Mesenchymal stem cell (in vitro differentiated cells and primary cell): ENCODE measurements at regions not wholly inside any gene's neighbourhood (a gene's known extent, or its start where the extent isn't known, plus 50 kb on each side); places are given as distances from the start of the nearest gene placed in this dataset.
"Not testable (repeated sequence)": the region's sequence is repeated elsewhere in the genome, so short reads cannot be mapped to it uniquely, and the experiment has no call there.

ENCODE experiments used
- DNase-seq: peaks from one replicate; pipeline ENCODE4 v3.0.0-alpha.2; 2013
- H2AFZ ChIP-seq: one replicate; pipeline ENCODE4 v1.6.1; 2013; ENCODE audit warnings: low read depth, mild to moderate bottlenecking, control low read depth, inconsistent platforms, low read length, moderate library complexity
- H2AK5ac ChIP-seq: 2 replicates; pipeline ENCODE4 v1.6.1; 2013; ENCODE audit warnings: low read length, moderate library complexity, mild to moderate bottlenecking, inconsistent platforms; ENCODE audit not compliant: severe bottlenecking
- H2BK120ac ChIP-seq: one replicate; pipeline ENCODE4 v1.6.1; 2013; ENCODE audit warnings: low read depth, mild to moderate bottlenecking, inconsistent platforms, low read length, moderate library complexity
- H2BK12ac ChIP-seq, 2 experiments: one replicate each; pipeline ENCODE4 v1.6.1; 2013; ENCODE audit warnings: inconsistent platforms in 2 of 2, low read length in 2 of 2, mild to moderate bottlenecking in 2 of 2, moderate library complexity in 2 of 2, control low read depth in 1 of 2
- H2BK15ac ChIP-seq: one replicate; pipeline ENCODE4 v1.6.1; 2013; ENCODE audit warnings: mild to moderate bottlenecking, low read depth, inconsistent platforms; ENCODE audit not compliant: poor library complexity, severe bottlenecking
- H2BK5ac ChIP-seq: 2 replicates; pipeline ENCODE4 v1.6.1; 2013; ENCODE audit warnings: low read depth, mild to moderate bottlenecking, low read length, control low read depth, inconsistent platforms; ENCODE audit not compliant: poor library complexity, severe bottlenecking
- H3K14ac ChIP-seq, 2 experiments: one replicate each; pipeline ENCODE4 v1.6.1; 2013; ENCODE audit warnings: inconsistent platforms in 2 of 2, low read length in 2 of 2, control low read depth in 1 of 2, mild to moderate bottlenecking in 1 of 2, moderate library complexity in 1 of 2
- H3K18ac ChIP-seq, 2 experiments: one replicate each; pipeline ENCODE4 v1.6.1; 2013; ENCODE audit warnings: inconsistent platforms in 2 of 2, low read length in 2 of 2, control low read depth in 1 of 2, low read depth in 1 of 2, mild to moderate bottlenecking in 1 of 2
- H3K23ac ChIP-seq, 2 experiments: one replicate each; pipeline ENCODE4 v1.6.1; 2013; ENCODE audit warnings: inconsistent platforms in 2 of 2, low read length in 2 of 2, mild to moderate bottlenecking in 2 of 2, moderate library complexity in 2 of 2, control low read depth in 1 of 2
- H3K27ac ChIP-seq: 2 replicates; pipeline ENCODE4 v1.5.1; 2013; ENCODE audit warnings: mild to moderate bottlenecking, moderate library complexity, low read length, control low read depth, inconsistent platforms; ENCODE audit not compliant: poor library complexity, severe bottlenecking
- H3K27me3 ChIP-seq, 2 experiments: 2 replicates each; pipeline versions ENCODE4 v1.6.1 to v1.7.0; 2013; ENCODE audit warnings: low read length in 2 of 2, mild to moderate bottlenecking in 2 of 2, moderate library complexity in 2 of 2, control low read depth in 1 of 2, inconsistent platforms in 1 of 2; ENCODE audit not compliant: control insufficient read depth in 1 of 2, insufficient read depth in 1 of 2
- H3K36me3 ChIP-seq, 2 experiments: 2 replicates each; pipeline versions ENCODE4 v1.6.1 to v1.7.0; 2013; ENCODE audit warnings: low read length in 2 of 2, control low read depth in 1 of 2, inconsistent platforms in 1 of 2, low read depth in 1 of 2, mild to moderate bottlenecking in 1 of 2; ENCODE audit not compliant: insufficient read depth in 2 of 2, control insufficient read depth in 1 of 2
- H3K4ac ChIP-seq, 2 experiments: one replicate each; pipeline ENCODE4 v1.6.1; 2013; ENCODE audit warnings: inconsistent platforms in 2 of 2, low read length in 2 of 2, mild to moderate bottlenecking in 2 of 2, moderate library complexity in 2 of 2, control low read depth in 1 of 2, low read depth in 1 of 2
- H3K4me1 ChIP-seq: 2 replicates; pipeline ENCODE4 v1.6.1; 2013; ENCODE audit warnings: low read depth, low read length, control low read depth; ENCODE audit not compliant: control insufficient read depth, insufficient read depth
- H3K4me2 ChIP-seq: 2 replicates; pipeline ENCODE4 v1.6.1; 2013; ENCODE audit warnings: low read length, mild to moderate bottlenecking, inconsistent platforms; ENCODE audit not compliant: poor library complexity, severe bottlenecking
- H3K4me3 ChIP-seq, 2 experiments: 2 replicates each; pipeline versions ENCODE4 v1.5.1 to v1.7.0; 2013; ENCODE audit warnings: low read length in 2 of 2, mild to moderate bottlenecking in 2 of 2, control low read depth in 1 of 2, low read depth in 1 of 2; ENCODE audit not compliant: insufficient read depth in 1 of 2
- H3K79me1 ChIP-seq: replicated peaks from 2 replicates; pipeline ENCODE4 v1.6.1; 2013; ENCODE audit warnings: mild to moderate bottlenecking, control low read depth, low read length, inconsistent platforms; ENCODE audit not compliant: poor library complexity, severe bottlenecking
- H3K9ac ChIP-seq: 2 replicates; pipeline ENCODE4 v1.7.0; 2013; ENCODE audit warnings: mild to moderate bottlenecking, low read length, moderate library complexity
- H3K9me3 ChIP-seq: 2 replicates; pipeline ENCODE4 v1.7.0; 2013; ENCODE audit warnings: mild to moderate bottlenecking, low read length; ENCODE audit not compliant: control insufficient read depth
- H4K8ac ChIP-seq: one replicate; pipeline ENCODE4 v1.6.1; 2013; ENCODE audit warnings: inconsistent platforms, mild to moderate bottlenecking, low read length, moderate library complexity
- H4K91ac ChIP-seq: one replicate; pipeline ENCODE4 v1.6.1; 2013; ENCODE audit warnings: mild to moderate bottlenecking, low read length, inconsistent platforms
- WGBS: methylation state at CpG from one replicate; pipeline ENCODE4 v1.1.7; 2013; ENCODE audit warnings: mixed read lengths; 5-methylcytosine and 5-hydroxymethylcytosine counted together

- H3K9ac ChIP-seq, H3K79me1 ChIP-seq, H2BK5ac ChIP-seq, H3K14ac ChIP-seq, H3K18ac ChIP-seq, H4K8ac ChIP-seq, H2AK5ac ChIP-seq, H2BK120ac ChIP-seq, H3K4me2 ChIP-seq, H2AFZ ChIP-seq, H3K4ac ChIP-seq, H3K4me3 ChIP-seq, H3K36me3 ChIP-seq, DNase-seq, H4K91ac ChIP-seq, H3K27ac ChIP-seq, H3K4me1 ChIP-seq, H3K23ac ChIP-seq, H2BK12ac ChIP-seq, H2BK15ac ChIP-seq: not testable (repeated sequence)
- Histone ChIP-seq H3K9me3 (peaks cover 51% of the 10 kb centered on the region), H3K27me3 (peaks cover 9 to 23% of the 10 kb centered on the region in 2 experiments)
- WGBS = 85% methylated on average over 2 of the region's 2 CpGs
Observed at GRCh38 chr18:8531084-8531483, 78.2 kb upstream of the RAB12 start.

GRCh38 chr18:8536231-8536630, 73.0 kb upstream of the RAB12 start:
- H2BK120ac ChIP-seq = no peak overlapping the region
- H2AK5ac ChIP-seq = no peak overlapping the region
- no peak overlapping the region for H3K4me2 ChIP-seq

GRCh38 chr18:8536922-8537321, 72.3 kb upstream of the RAB12 start:
- H4K91ac ChIP-seq = no peak overlapping the region
- H3K9ac ChIP-seq = no peak overlapping the region
- H3K27me3 ChIP-seq = peaks cover 7 to 10% of the 10 kb centered on the region in 2 experiments
- no peak for DNase-seq
- no peak overlapping the region for H2AFZ ChIP-seq
- H2BK12ac ChIP-seq = no peak overlapping the region
- no peaks in the 10 kb centered on the region for H3K4me1 ChIP-seq
- no peak overlapping the region for H3K27ac ChIP-seq
- peaks cover 21% of the 10 kb centered on the region for H3K9me3 ChIP-seq
- no peak overlapping the region for H3K18ac ChIP-seq
- 89% methylated on average over 14 of the region's 14 CpGs for WGBS
- H2BK15ac ChIP-seq = no peak overlapping the region
- H3K4me2 ChIP-seq = no peak overlapping the region
- no peak overlapping the region for H2BK5ac ChIP-seq
- no peak overlapping the region for H2AK5ac ChIP-seq
- H3K23ac ChIP-seq = no peak overlapping the region
- H3K36me3 ChIP-seq = no peaks in the 10 kb centered on the region
- H4K8ac ChIP-seq = no peak overlapping the region
- no peak overlapping the region for H2BK120ac ChIP-seq
- no peaks in the 10 kb centered on the region for H3K79me1 ChIP-seq
- no peak overlapping the region for H3K4me3 ChIP-seq
- no peak overlapping the region for H3K4ac ChIP-seq
- H3K14ac ChIP-seq = no peak overlapping the region

More at GRCh38 chr18:8536231-8536630, 73.0 kb upstream of the RAB12 start:
- no peaks in the 10 kb centered on the region for H3K4me1 ChIP-seq
- peaks cover 7 to 10% of the 10 kb centered on the region in 2 experiments for H3K27me3 ChIP-seq
- H3K4me3 ChIP-seq = no peak overlapping the region
- WGBS = 75% methylated on average over 9 of the region's 11 CpGs
- no peak overlapping the region for H3K9ac ChIP-seq
- no peak overlapping the region for H2BK12ac ChIP-seq
- H3K27ac ChIP-seq = no peak overlapping the region
- no peak for DNase-seq
- H4K8ac ChIP-seq = no peak overlapping the region
- peak overlapping the region in 1 of 2 experiments; percentile 7 for H3K14ac ChIP-seq
- no peak overlapping the region for H3K4ac ChIP-seq
- no peak overlapping the region for H3K23ac ChIP-seq
- peaks cover 28% of the 10 kb centered on the region for H3K9me3 ChIP-seq
- H3K79me1 ChIP-seq = no peaks in the 10 kb centered on the region
- no peak overlapping the region for H2BK15ac ChIP-seq
- no peak overlapping the region for H3K18ac ChIP-seq
- H3K36me3 ChIP-seq = no peaks in the 10 kb centered on the region
- H4K91ac ChIP-seq = no peak overlapping the region
- no peak overlapping the region for H2AFZ ChIP-seq
- H2BK5ac ChIP-seq = no peak overlapping the region

DNA sequence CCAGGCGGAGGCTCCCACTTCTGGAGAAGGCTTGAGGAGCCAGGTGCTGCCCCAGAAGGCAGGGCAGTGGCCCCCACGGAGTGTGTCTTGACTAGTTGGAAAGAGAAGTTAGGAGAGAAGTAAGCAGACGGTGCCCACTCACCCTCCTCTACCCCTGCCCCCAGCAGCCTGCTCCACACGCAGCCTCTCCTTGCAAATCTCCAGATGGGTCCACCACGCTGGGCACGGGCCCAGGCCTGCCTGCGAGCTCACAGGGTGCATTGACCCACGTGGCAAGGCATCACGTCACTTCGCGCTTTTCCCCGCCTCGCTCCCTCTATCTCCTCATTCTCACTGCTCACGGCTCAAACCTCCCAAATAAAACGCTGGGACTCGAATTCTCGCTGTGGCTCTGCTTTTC, 71.8 kb upstream of the RAB12 start:
- H2BK15ac ChIP-seq = no peak overlapping the region
- H2BK120ac ChIP-seq = no peak overlapping the region
- no peaks in the 10 kb centered on the region for H3K79me1 ChIP-seq
- no peak overlapping the region for H3K4ac ChIP-seq
- no peak overlapping the region for H2AK5ac ChIP-seq
- 79% methylated on average over 15 of the region's 17 CpGs for WGBS
- no peak overlapping the region for H3K23ac ChIP-seq
- H4K8ac ChIP-seq = no peak overlapping the region
- H3K27ac ChIP-seq = no peak overlapping the region
- H3K18ac ChIP-seq = no peak overlapping the region
- no peak overlapping the region for H3K14ac ChIP-seq
- no peak overlapping the region for H2BK5ac ChIP-seq
- H2BK12ac ChIP-seq = no peak overlapping the region
- H3K36me3 ChIP-seq = no peaks in the 10 kb centered on the region
- no peaks in the 10 kb centered on the region for H3K4me1 ChIP-seq
- H2AFZ ChIP-seq = no peak overlapping the region
- no peak overlapping the region for H3K4me2 ChIP-seq
- H3K4me3 ChIP-seq = no peak overlapping the region
- H4K91ac ChIP-seq = no peak overlapping the region
- peaks cover 7 to 10% of the 10 kb centered on the region in 2 experiments for H3K27me3 ChIP-seq
- DNase-seq = no peak
- peaks cover 16% of the 10 kb centered on the region for H3K9me3 ChIP-seq
- no peak overlapping the region for H3K9ac ChIP-seq
